ENCODE measurements at regions not wholly inside any gene's neighbourhood (a gene's known extent, or its start where the extent isn't known, plus 50 kb on each side); places are given as distances from the start of the nearest gene placed in this dataset.
A peak's percentile ranks its signal among the peaks of the same experiment; 100 is the strongest.

- DNase-seq (ENCODE audit: low read depth): peak; percentile 90
- TF ChIP-seq CTCF (IDR thresholded peaks at IDR 0.05; ENCODE audit: low read depth, low read length, missing control alignments): no peak
- no peak overlapping the region for H3K4me3 ChIP-seq (ENCODE audit: low read depth, low read length)
Observed at GRCh38 chr2:46850742-46851141, 64.9 kb downstream of the MCFD2 start.

GRCh38 chr2:46849721-46850556 lies 65.7 kb downstream of the MCFD2 start:
- H3K4me3 ChIP-seq (ENCODE audit: low read depth, low read length): no peak overlapping the region
- no peak for TF ChIP-seq CTCF (IDR thresholded peaks at IDR 0.05; ENCODE audit: low read depth, low read length, missing control alignments)
- in situ Hi-C loops (cut with HindIII; ENCODE audit: low sequenced_read_pairs): no loop called here
- DNase-seq (ENCODE audit: low read depth): no peak

More at GRCh38 chr2:46850742-46851141, 64.9 kb downstream of the MCFD2 start:
- in situ Hi-C loops (cut with HindIII; ENCODE audit: low sequenced_read_pairs): no loop called here

GRCh38 chr2:46849046-46849715 lies 66.4 kb downstream of the MCFD2 start:
- in situ Hi-C loops (cut with HindIII; ENCODE audit: low sequenced_read_pairs): no loop called here
- no peak for DNase-seq (ENCODE audit: low read depth)
- H3K4me3 ChIP-seq (ENCODE audit: low read depth, low read length): no peak overlapping the region
- no peak for TF ChIP-seq CTCF (IDR thresholded peaks at IDR 0.05; ENCODE audit: low read depth, low read length, missing control alignments)

GRCh38 chr2:46848447-46848846 lies 67.2 kb downstream of the MCFD2 start:
- no peak for TF ChIP-seq CTCF (IDR thresholded peaks at IDR 0.05; ENCODE audit: low read depth, low read length, missing control alignments)
- in situ Hi-C loops (cut with HindIII; ENCODE audit: low sequenced_read_pairs): no loop called here
- no peak overlapping the region for H3K4me3 ChIP-seq (ENCODE audit: low read depth, low read length)
- no peak for DNase-seq (ENCODE audit: low read depth)

GRCh38 chr2:46847726-46848412 lies 67.7 kb downstream of the MCFD2 start:
- no peak overlapping the region for H3K4me3 ChIP-seq (ENCODE audit: low read depth, low read length)
- in situ Hi-C loops (cut with HindIII; ENCODE audit: low sequenced_read_pairs): no loop called here

More at GRCh38 chr2:46847726-46848412, 67.7 kb downstream of the MCFD2 start:
- no peak for DNase-seq (ENCODE audit: low read depth)
- no peak for TF ChIP-seq CTCF (IDR thresholded peaks at IDR 0.05; ENCODE audit: low read depth, low read length, missing control alignments)
